ENCODE measurements at regions not wholly inside any gene's neighbourhood (a gene's known extent, or its start where the extent isn't known, plus 50 kb on each side); places are given as distances from the start of the nearest gene placed in this dataset.

- DNase-seq (ENCODE audit: extremely low spot score), result no peak
- POLR2A ChIA-PET, result no interaction called here
- CTCF ChIA-PET, result no interaction called here
- no peak for TF ChIP-seq CTCF (IDR thresholded peaks at IDR 0.05; ENCODE audit: control extremely low read depth, extremely low read depth, low read depth, missing control alignments)
Measured at GRCh38 chr3:115499666-115500065, 123.6 kb upstream of the GAP43 start.

GRCh38 chr3:115500795-115501194 lies 122.5 kb upstream of the GAP43 start:
- TF ChIP-seq CTCF (IDR thresholded peaks at IDR 0.05; ENCODE audit: control extremely low read depth, extremely low read depth, low read depth, missing control alignments), result no peak
- ChIA-PET CTCF (interaction anchor here (0.6 to 1.5 kb wide), 5 partner anchors 15 to 1699 kb away, joined by 3 to 11 read pairs (median 4); no protein-coding TSS in a partner anchor), POLR2A (no interaction called here)
- no peak for DNase-seq (ENCODE audit: extremely low spot score)

GRCh38 chr3:115502128-115502527 lies 121.2 kb upstream of the GAP43 start:
- no peak for TF ChIP-seq CTCF (IDR thresholded peaks at IDR 0.05; ENCODE audit: control extremely low read depth, extremely low read depth, low read depth, missing control alignments)
- ChIA-PET CTCF (interaction anchor here (1.3 to 1.5 kb wide), 2 partner anchors 17 to 249 kb away, joined by 3 to 4 read pairs; no protein-coding TSS in a partner anchor), POLR2A (no interaction called here)
- no peak for DNase-seq (ENCODE audit: extremely low spot score)

GRCh38 chr3:115503394-115503793 lies 119.9 kb upstream of the GAP43 start:
- no peak for TF ChIP-seq CTCF (IDR thresholded peaks at IDR 0.05; ENCODE audit: control extremely low read depth, extremely low read depth, low read depth, missing control alignments)
- ChIA-PET CTCF (interaction anchor here (0.9 to 2.6 kb wide), 5 partner anchors 10 to 250 kb away, joined by 3 to 12 read pairs (median 3); no protein-coding TSS in a partner anchor), POLR2A (no interaction called here)
- no peak for DNase-seq (ENCODE audit: extremely low spot score)

- DNase-seq (ENCODE audit: extremely low spot score), result no peak
- no peak for TF ChIP-seq CTCF (IDR thresholded peaks at IDR 0.05; ENCODE audit: control extremely low read depth, extremely low read depth, low read depth, missing control alignments)
- CTCF ChIA-PET, result no interaction called here
- POLR2A ChIA-PET, result no interaction called here
Measured at GRCh38 chr3:115508562-115508961, 114.7 kb upstream of the GAP43 start.

GRCh38 chr3:115512565-115513415 lies 110.5 kb upstream of the GAP43 start:
- ChIA-PET POLR2A (no interaction called here), CTCF (interaction anchor here (1.6 kb wide), 1 partner anchor 22 kb away, joined by 4 read pairs; no protein-coding TSS in a partner anchor)
- TF ChIP-seq CTCF (IDR thresholded peaks at IDR 0.05; ENCODE audit: control extremely low read depth, extremely low read depth, low read depth, missing control alignments), result no peak
- no peak for DNase-seq (ENCODE audit: extremely low spot score)
